ENCODE measurements at regions not wholly inside any gene's neighbourhood (a gene's known extent, or its start where the extent isn't known, plus 50 kb on each side); places are given as distances from the start of the nearest gene placed in this dataset.

DNA sequence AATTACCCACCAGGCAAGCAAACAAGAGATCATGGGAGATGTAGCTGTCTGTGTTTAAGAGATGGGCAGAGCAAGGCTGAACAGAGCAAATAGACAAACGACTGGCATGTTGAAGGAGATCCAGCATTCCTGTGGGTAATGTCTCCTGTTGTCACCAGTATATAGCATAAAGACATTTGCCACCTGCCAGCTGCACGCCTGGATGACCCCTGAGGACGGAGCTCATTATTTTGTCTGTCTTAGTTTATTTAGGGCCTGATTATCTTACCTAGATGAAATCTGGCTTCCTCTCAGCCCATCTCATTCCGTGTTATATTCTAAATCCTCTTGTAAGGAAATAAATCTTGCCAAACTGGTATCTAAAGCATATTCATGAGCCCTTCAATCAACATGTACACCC, 510.3 kb upstream of the LINC00305 start:
- H4K20me1 ChIP-seq (ENCODE audit: insufficient read depth, low read length), result no peaks in the 10 kb centered on the region
- no TSS peak for BruUV-seq (replicated peaks)
- in situ Hi-C loops (cut with HindIII; ENCODE audit: extremely low pct_ligation_motif_present, low pct_unique_long_range_greater_than_20kb) (no loop called here), intact Hi-C loops (cut with micrococcal nuclease; ENCODE audit: unreplicated experiment) (no loop called here)
- no peak overlapping the region for H3K4me3 ChIP-seq (replicated peaks in 1 of 3; ENCODE audit: insufficient read depth in 1 of 3, low read depth in 2 of 3, low read length in 3 of 3)
- no peak overlapping the region for H3K9ac ChIP-seq (ENCODE audit: insufficient read depth, low read depth, low read length)
- no peaks in the 10 kb centered on the region for H3K4me1 ChIP-seq (ENCODE audit: insufficient read depth, low read length)
- POLR2A ChIA-PET, result no interaction called here
- 0% methylated on average over 4 of the region's 4 CpGs for WGBS (ENCODE audit: low lambda C conversion rate)
- no peaks in the 10 kb centered on the region for H3K27me3 ChIP-seq (ENCODE audit: control insufficient read depth in 1 of 2, insufficient read depth in 2 of 2, low read length in 2 of 2)
- H3K79me2 ChIP-seq (ENCODE audit: insufficient read depth, low read length), result no peaks in the 10 kb centered on the region
- H3K9me3 ChIP-seq (ENCODE audit: low read length), result no peaks in the 10 kb centered on the region
- DNase-seq (ENCODE audit: low spot score) (no peak), FAIRE-seq (no peak), ATAC-seq (no peak)
- H3K27ac ChIP-seq (ENCODE audit: extremely low read length, insufficient read depth, low read length), result no peak overlapping the region
- H3K36me3 ChIP-seq (replicated peaks in 1 of 2; ENCODE audit: control insufficient read depth in 1 of 2, insufficient read depth in 2 of 2, low read length in 2 of 2), result no peaks in the 10 kb centered on the region
- H2AFZ ChIP-seq (ENCODE audit: low read length), result no peak overlapping the region
- CTCF ChIA-PET (ENCODE audit: low intra/inter-chr PET ratio, low total read pairs), result no interaction called here
- TF ChIP-seq KLF16 (CRISPR knock-in tag; IDR thresholded peaks at IDR 0.05), result no peak
- TF ChIP-seq ZFP90 (CRISPR knock-in tag; IDR thresholded peaks at IDR 0.05; ENCODE audit: borderline replicate concordance), result no peak
- TF ChIP-seq AHR (CRISPR knock-in tag; IDR thresholded peaks at IDR 0.05), result no peak
- TF ChIP-seq, protein P1, sequence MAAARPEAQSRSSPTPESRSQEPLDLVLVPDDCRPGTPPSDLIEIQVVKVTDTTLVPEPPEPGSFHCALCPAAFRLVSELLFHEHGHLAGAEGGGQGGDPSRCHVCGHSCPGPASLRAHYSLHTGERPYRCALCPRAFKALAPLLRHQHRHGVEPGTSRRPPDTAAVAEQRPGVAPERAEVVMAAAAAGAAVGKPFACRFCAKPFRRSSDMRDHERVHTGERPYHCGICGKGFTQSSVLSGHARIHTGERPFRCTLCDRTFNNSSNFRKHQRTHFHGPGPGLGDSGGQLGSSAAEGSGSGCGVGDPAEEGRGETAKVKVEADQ (CRISPR knock-in tag; IDR thresholded peaks at IDR 0.05; ENCODE audit: borderline replicate concordance), result no peak
- no peak for TF ChIP-seq SPEN (CRISPR knock-in tag; IDR thresholded peaks at IDR 0.05; ENCODE audit: low read depth)
- TF ChIP-seq ZMAT3 (CRISPR knock-in tag; conservative IDR thresholded peaks at IDR 0.05), result no peak
- no peak for TF ChIP-seq SRY (CRISPR knock-in tag; IDR thresholded peaks at IDR 0.05)
- TF ChIP-seq, protein P2, sequence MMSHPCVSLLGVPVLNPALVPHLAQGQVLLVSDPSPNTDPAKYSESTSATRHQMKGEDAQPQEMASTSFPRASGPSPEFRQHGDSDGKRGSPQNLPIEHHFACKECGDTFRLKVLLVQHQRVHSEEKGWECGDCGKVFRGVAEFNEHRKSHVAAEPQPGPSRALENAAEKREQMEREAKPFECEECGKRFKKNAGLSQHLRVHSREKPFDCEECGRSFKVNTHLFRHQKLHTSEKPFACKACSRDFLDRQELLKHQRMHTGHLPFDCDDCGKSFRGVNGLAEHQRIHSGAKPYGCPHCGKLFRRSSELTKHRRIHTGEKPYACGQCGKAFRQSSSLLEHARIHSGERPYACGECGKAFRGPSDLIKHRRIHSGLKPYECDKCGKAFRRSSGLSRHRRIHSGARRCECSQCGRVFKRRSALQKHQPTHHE (CRISPR knock-in tag; IDR thresholded peaks at IDR 0.05; ENCODE audit: borderline replicate concordance), result no peak
- TF ChIP-seq, protein P3, sequence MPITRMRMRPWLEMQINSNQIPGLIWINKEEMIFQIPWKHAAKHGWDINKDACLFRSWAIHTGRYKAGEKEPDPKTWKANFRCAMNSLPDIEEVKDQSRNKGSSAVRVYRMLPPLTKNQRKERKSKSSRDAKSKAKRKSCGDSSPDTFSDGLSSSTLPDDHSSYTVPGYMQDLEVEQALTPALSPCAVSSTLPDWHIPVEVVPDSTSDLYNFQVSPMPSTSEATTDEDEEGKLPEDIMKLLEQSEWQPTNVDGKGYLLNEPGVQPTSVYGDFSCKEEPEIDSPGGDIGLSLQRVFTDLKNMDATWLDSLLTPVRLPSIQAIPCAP (CRISPR knock-in tag; IDR thresholded peaks at IDR 0.05; ENCODE audit: low read depth), result no peak
- TF ChIP-seq ZNF614 (CRISPR knock-in tag; IDR thresholded peaks at IDR 0.05; ENCODE audit: borderline replicate concordance), result no peak
- TF ChIP-seq ZSCAN25 (CRISPR knock-in tag; IDR thresholded peaks at IDR 0.05), result no peak
- TF ChIP-seq POLR2AphosphoS2 (IDR thresholded peaks at IDR 0.05; ENCODE audit: low read depth, low read length), result no peak
- no peak for TF ChIP-seq ZNF10 (CRISPR knock-in tag; IDR thresholded peaks at IDR 0.05; ENCODE audit: borderline replicate concordance, low read depth)
- no peak overlapping the region for H3K4me2 ChIP-seq (ENCODE audit: low read depth, low read length)
